GM18873 (cell line): ENCODE measurements at regions not wholly inside any gene's neighbourhood (a gene's known extent, or its start where the extent isn't known, plus 50 kb on each side); places are given as distances from the start of the nearest gene placed in this dataset.
"Not testable (repeated sequence)": the region's sequence is repeated elsewhere in the genome, so short reads cannot be mapped to it uniquely, and the experiment has no call there.

Source experiments
- ATAC-seq: cut with Tn5 transposase; IDR thresholded peaks from one replicate; pipeline ENCODE4 v1.9.1; 2021; ENCODE audit warnings: mild to moderate bottlenecking, moderate library complexity, moderate number of reproducible peaks; ENCODE audit not compliant: unreplicated experiment, low FRiP score

DNA sequence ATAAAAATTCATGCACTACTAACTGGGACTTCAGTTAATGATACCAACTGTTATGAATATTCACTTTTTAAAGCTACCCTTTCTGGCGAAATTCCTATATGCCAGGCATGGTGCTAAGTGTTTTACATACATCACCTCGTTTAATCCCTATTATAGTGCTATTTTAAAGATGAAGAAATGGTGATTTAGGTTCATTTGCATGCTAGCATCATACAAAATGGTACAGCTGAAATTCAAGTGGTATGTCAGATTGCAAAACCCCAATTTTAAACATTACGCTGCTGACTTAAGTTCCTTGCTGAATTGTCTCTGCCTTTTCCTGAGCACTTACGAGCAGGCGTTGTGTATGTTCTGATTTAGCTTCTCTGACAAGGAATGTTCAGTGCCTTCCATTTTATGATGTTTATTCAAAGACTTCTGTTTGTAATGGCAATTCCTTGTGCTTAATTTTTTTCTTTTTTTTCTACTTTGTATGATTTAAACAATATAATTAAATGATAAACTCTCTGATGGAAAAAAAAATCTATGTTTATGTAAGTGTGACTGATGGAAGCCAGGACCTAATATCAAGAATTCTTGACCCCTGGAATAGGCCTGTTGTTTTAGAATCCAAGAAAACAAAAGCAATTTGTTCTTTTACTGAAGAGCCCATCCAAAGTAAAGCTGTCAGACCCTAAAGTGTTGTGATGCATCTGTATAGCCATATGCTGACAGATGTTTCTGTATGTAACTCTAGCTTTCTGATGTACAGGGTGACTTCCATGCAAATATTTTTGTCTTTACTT, 148.1 kb downstream of the PCDH7 start:
- ATAC-seq: no peak

DNA sequence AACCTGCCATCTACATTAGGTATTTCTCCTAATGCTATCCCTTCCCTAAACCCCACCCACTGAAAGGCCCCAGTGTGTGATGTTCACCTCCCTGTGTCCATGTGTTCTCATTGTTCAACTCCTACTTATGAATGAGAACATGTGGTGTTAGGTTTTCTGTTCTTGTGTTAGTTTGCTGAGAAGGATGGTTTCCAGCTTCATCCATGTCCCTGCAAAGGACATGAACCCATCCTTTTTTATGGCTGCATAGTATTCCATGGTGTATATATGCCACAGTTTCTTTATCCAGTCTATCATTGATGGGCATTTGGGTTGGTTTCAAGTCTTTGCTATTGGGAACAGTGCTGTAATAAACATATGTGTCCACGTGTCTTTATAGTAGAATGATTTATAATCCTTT, 149.2 kb downstream of the PCDH7 start:
- ATAC-seq: not testable (repeated sequence)

DNA sequence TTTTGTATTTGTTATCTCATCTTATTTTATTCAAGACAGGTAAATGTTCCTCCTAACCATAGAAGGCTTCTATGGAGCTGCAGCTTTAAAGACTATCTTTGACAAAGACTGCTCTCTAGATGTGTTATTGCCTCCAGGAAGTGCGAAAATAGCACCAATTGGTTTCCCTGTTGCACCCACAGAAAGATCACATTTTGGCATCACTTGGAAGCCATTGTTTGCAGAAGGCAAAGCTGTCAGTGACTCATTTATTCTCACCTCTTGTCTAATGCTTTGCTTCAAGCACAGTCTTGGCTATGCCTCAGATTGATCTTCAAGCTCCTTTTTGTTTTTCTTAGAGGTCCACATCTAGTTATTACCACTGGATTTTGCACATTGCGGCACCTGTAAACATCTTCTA, 150.3 kb downstream of the PCDH7 start:
- ATAC-seq: no peak

DNA sequence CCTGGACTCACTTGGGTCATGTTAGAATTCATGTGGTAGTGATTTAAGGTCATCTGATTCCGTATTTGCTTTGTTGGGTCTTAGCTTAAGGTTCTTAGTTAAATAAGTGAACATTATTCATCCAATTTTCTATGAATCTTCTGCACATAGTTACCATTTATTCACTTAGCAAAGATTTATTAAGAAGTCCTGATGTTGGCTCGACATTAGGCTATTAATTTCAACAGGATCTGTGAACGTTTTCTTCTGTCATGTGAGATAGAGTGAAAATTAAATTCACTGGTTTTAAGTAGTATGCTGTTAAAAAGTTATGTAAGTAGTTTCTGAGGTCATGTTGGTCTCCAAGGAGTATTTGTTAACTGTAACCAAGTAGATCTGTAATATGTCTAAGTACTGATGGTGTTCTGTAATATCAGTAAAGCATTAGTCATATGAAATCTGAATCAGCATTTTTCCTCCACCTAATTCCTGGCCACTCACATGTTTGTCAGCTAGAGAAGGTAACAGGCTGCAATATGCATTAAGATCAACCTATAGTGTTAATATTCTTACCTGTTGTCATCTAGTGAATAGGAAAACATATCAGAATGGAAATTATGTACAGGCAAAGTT, 155.6 kb downstream of the PCDH7 start:
- no peak for ATAC-seq

DNA sequence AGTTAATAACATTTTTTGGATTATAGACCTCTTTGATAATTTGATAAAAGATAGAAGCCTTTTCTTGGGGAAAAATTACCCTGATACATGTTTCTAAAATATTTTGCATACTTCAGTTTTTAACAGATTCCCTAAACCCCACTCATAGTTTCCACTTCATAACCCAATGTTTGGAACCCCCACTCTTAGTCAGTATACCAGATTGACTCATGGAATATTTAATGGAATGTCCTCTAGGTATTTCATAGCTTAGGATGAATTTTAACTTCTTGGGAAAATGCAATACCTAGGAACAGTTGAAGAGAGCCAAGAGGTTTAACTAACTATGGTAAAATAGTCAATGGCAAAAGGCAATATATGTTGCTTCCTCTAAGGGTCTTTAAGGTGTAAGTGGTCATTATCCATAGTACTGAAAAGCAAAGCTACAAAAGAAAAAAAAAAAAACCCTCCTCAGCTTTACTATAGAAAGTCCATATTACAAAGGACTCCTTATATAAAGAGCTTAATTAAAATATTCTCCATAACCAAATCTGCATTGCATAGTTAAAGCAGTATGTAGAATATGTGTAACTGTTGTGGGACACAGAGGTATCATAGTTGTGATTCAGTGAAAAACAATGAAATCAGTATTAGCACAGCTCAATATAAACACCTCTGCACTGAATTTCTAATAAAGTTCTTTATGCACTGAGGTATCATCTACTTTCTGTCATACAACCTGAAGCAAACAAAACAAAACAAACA, 159.9 kb downstream of the PCDH7 start:
- ATAC-seq: no peak

DNA sequence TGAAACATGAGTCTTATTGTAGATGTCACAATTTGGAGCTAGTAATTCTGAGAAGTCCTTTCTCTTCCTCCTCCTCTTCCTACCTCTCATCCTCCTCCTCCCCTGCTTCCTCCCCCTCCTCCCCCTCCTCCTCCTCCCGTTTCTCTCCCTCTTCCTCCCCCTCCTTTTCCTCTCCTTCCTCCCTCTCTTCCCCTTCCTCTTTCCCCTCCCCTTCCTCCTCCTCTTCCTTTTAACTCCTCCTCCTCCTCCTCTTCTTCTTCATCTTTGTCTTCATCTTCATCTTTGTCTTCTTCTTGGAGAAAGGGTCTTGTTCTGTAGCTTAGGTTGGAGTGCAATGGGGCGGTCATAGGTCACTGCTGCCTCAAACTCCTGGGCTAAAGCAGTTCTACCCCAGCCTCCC, 161.8 kb downstream of the PCDH7 start:
- no peak for ATAC-seq

DNA sequence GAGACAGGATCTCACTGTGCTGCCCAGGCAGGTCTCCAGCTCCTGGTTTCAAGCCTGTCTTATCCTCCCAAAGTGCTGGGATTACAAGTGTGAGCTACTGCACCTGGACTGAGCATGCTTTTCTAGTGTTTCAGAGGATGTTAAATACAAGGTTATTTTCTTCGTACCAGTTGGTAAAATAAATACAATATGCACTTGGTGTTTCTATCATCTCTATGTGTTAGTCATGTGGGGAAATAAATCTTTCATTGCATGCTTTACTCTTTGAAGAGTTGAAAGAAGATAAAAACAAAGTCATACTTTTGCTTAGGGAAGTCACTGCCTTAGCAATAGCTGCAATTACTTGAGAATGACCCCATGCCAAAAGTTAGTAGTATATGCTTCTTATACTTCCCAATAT, 162.3 kb downstream of the PCDH7 start:
- ATAC-seq: no peak

DNA sequence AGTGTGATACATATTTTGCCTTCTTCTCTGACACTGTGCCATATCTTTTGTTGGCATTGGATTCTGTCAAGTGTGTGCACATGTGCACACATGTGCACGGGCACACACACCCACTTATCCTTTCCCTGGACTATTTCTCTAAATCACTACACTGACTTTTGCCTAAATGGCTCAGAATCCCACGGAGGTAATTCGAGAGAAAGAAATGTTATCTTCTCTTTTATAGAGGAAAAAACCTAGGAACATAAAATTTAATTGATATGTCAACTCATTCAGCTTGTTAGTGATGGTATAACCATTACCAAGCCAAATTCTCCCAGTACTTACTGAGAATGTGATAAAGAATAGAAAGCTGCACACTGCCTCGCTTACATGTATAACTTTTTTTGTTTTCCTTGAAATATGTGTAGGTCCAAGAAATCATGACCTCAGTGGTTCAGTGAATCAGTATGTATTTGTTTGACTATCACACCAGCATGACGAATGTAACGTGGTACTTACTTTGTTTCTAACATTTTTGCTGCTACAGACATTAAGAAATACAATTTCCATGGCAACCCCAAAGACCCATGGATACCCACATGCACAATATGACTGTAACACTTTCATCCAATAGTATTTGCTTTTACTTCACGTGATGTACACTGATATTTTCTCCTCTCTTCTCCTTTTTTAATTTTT, 163.0 kb downstream of the PCDH7 start:
- ATAC-seq: no peak

DNA sequence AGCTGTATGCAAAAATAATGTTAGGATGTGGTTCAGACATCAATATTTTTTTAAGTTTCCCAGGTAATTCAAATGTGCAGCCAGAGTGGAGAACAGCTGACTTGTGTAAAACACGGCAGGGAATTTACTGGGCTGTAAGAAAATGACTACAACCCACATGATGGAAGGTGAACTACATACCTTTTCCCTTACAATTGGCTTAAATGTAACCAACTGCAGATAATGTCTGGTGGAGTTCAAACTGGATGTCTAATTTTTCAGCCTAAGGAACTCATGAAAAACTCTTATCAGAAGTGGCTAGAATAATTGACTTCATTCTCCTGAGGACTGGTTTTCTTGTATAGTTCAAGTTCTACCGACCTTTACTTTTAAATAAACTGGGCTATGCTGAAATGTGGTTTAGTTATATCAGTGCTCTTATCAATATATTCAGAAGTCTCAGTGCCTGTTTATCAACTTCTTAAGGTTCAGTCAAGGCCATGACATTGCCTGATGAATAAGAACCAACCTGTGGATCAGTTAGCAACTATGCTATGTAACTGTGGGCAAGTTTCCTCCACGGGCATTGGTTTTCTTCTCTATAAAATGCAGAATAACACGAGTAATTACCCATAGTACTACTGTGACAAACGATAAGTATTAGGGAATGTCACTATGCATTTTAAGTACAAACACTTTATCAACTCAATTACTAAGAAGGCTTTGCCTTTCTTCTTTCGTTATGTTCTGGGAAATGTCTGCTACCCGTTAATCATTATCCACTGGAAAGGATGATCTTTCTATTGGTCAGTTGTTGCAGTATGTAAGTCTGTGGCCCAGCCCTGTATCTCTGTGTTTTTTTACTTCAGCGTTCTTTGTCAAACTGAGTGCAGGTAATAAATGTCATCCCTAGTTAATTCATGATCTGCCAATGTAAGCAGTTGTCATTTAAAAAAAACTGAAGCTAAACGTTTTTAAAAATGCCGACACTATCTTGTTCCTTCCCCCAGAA, 181.6 kb downstream of the PCDH7 start:
- ATAC-seq: no peak

DNA sequence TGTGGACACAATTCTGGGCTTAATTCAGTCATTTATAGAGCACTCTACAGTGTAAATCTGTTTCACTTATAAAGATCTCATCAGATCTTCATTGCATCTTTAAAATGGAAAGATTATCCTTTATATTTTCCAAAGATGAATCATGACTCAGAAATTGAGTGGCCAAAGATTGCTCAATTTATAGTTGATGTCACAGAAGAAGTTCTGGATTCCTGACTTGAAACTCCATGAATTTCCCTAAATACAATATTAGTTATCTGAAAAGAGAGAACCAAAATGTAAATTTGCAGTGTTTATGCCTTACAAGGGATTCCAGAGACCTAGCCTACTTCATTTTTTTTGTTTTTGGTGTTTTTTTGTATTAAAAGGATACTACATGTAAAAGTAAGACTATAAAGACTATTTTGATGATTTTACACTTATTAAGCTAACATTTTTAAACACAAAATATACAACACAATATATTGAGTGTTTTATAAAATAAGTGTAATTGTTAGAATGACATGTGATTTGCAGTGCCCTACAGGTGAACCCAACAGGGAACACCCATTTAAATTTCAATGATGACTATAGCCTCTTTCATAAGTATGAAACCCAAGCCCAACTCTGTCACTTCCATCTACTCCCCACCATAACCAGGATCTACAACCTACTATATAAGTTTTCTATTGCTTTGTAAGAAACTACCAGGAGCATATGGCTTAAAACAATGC, 183.5 kb downstream of the PCDH7 start:
- no peak for ATAC-seq

DNA sequence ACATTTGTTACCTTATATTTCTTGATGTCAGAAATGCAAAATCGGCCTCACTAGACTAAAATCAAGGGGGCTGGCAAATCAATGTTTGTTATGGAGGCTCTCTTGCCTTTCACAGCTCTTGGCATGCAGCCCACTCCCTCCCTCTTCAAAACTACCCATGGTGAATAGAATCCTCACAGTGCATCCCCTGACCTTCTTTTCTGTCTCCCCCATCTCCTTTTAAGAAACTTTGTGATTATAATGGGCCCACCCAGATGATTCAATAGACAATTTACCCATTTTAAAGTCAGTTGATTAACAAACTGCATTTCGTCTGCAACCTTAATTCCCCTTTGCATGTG, 184.0 kb downstream of the PCDH7 start:
- ATAC-seq: no peak

DNA sequence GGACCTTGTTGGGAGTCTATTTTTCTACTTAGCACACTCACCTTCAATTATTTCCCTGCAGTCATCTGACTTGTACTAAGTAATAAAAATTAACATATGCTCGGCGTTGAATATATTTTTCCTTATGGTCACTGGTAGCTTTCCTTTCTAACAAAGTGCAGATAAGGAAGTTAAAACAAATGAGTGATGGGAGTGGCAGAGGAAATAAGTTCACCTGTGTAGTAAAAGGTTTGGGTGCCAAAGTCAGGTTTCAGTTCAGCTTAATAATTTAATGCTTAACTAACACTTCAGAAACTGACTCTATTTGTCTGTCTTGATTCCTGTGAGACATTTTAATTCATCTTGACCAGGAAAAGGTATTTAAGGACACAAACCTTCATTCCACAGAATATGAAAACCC, 184.4 kb downstream of the PCDH7 start:
- ATAC-seq: no peak

DNA sequence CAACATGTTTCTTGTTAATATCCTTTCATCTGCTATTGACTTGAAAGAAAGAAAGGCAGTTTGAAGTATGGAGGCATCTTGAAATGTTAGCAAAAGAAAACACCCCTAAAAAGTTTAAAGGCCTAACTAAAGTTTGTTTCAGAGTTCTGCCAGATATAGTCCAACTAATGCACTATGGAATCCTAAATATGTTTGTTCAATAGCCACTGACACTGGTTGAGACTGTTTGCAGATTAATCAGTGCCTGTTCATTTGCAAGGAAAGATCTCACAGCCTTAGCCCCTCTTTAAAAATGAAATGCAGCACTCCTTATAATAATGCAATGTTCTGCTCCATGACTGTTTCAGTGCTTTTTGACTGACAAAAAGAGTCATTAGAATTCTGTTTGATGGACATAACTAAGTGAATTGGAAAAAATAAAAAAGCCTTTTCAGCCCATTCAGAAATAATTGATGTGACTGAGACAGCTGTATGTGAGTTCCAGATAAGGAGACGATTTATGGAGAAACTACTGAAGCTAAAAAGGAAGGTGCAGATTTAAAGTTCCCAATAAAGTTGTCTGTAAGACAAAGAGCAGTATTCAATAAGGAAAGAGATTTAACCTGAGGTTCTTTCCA, 192.0 kb downstream of the PCDH7 start:
- no peak for ATAC-seq

DNA sequence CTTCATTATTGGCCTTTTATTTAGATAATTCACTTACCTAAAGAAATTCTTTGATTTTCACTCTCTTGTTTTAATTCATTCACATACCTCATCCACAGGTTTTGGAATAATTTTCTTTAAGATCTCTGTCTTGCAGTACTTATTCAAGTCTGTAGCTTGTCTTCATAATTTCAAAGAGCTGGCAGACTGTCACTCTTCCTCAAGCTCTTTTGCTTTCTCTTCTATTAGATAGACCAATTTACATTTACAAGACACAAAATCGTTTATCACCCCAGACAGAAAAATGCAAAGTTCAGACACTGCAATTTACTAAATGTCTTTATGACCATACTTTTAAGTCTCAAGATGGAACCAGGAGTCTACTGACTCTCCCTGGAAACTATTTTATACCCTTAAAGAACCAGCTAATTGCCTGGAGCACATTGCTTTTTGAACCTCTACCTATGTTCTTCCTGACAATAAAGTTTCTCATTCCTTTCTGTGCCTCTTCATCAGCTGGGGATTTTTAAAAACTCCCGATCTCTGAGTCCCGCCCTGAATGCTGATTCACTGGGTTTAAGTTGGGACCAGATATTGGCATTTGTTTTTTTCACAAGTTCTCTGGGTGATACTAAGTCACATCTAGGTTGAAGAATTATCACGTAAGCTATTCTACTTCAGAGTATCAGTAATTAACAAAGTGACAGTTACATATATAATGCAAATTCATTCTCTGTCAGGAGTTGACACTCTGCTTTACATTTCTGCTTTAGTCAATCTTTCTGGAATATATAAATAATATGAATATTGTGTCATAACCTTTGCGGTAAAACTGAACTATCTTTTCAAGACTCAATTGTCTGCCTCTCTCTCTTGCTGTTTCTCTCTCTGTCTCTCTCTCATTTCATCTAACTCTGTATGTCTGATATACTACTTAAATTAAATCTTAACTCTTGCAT, 196.4 kb downstream of the PCDH7 start:
- no peak for ATAC-seq

DNA sequence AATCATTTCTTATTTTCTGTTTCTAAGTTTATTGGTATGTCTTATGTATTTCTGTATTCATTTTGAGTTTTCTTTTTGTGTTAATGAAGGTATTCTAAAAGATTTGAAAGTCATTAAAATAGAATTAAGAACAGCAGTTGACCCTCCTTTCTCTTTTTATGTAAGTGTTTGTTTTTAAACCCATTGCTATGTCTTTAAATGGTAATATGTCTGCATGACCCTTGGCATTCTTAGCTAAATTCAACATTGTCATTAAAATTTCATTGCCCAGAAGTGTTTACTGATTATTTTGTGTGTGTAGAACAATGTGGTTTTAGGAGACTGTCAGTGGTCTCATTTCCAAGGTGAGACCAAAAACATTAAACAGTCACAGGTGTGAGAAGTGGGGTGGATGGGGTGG, 197.8 kb downstream of the PCDH7 start:
- no peak for ATAC-seq

DNA sequence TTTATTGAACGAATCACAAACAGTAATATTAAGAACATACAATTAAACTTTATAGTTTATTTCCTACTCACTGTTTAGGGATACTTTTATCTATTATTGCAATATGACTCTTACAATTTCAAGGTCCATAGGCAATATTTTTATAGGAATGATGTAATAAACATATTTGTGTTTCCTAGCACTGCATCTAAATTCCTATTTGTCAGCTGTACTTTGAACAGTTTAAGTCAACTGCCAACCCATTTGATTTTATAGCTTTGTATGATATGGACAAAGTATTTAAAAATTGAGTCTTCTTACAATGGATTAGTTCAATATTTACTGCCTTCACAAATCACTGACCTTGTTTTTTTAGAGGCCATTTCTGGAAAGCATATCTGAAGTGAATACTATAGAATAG, 199.3 kb downstream of the PCDH7 start:
- ATAC-seq: no peak

DNA sequence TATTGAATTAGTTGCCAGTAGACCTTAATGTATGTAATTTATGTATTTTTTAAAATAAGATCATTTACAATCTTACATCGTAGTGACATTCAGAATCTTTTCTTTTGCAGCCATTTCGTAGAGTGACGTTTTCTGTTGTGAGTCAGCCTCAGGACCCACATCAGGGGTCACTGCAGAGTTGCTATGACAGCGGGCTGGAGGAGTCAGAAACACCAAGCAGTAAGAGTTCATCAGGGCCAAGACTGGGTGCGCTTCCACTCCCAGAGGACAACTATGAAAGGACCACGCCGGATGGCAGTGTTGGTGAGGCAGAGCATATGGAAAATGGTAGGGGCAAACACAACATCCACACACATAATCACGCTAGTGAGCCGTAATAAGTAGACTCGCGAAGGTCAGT, 199.9 kb downstream of the PCDH7 start:
- no peak for ATAC-seq

DNA sequence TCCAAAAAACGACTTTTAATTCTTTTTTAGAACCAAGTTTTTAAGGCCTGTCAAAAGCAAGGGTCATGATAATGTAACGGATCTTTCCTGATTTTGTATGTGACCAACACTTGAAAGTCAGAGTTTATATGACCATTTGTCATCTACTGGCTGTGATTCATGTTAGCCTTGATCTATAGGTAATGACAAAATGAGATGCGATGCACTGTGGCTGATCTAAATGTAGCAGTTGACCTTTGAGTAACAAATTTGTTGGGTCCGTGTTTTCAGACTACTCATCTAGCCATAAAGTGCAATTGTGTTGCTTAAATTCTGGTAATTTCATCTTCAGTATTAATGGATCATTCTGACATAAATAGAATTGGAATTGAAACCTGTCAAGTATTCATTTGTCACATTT, 202.5 kb downstream of the PCDH7 start:
- no peak for ATAC-seq
